ENCODE measurements at regions not wholly inside any gene's neighbourhood (a gene's known extent, or its start where the extent isn't known, plus 50 kb on each side); places are given as distances from the start of the nearest gene placed in this dataset.

- H3K36me3 ChIP-seq: no peaks in the 10 kb centered on the region
- intact Hi-C loops (cut with DNase I): no loop called here
- 42 to 57% (median 52%) methylated on average over 7 of the region's 7 CpGs for WGBS, 3 donors
- H3K4me3 ChIP-seq: no peak overlapping the region
- no peak overlapping the region for H3K27ac ChIP-seq
- no peaks in the 10 kb centered on the region for H3K27me3 ChIP-seq
- no peaks in the 10 kb centered on the region for H3K9me3 ChIP-seq
- H3K4me1 ChIP-seq (ENCODE audit: insufficient read depth): no peaks in the 10 kb centered on the region
- TF ChIP-seq EP300 (IDR thresholded peaks at IDR 0.05) (no peak), POLR2A (IDR thresholded peaks at IDR 0.05) (no peak), CTCF (IDR thresholded peaks at IDR 0.05) (no peak)
- DNase-seq: no peak
Measured at GRCh38 chr9:93813221-93814076, 141.7 kb downstream of the BARX1 start.

GRCh38 chr9:93812410-93812668, 142.8 kb downstream of the BARX1 start:
- intact Hi-C loops (cut with DNase I): no loop called here
- no peak for DNase-seq
- H3K36me3 ChIP-seq: no peaks in the 10 kb centered on the region
- no peak overlapping the region for H3K4me3 ChIP-seq
- TF ChIP-seq CTCF (IDR thresholded peaks at IDR 0.05) (no peak), POLR2A (IDR thresholded peaks at IDR 0.05) (no peak), EP300 (IDR thresholded peaks at IDR 0.05) (no peak)
- H3K9me3 ChIP-seq: no peaks in the 10 kb centered on the region
- no peaks in the 10 kb centered on the region for H3K27me3 ChIP-seq
- H3K4me1 ChIP-seq (ENCODE audit: insufficient read depth): no peaks in the 10 kb centered on the region
- 91 to 100% (median 100%) methylated on average over 1 of the region's 1 CpG for WGBS, 3 donors
- no peak overlapping the region for H3K27ac ChIP-seq

- DNase-seq: no peak
- no peaks in the 10 kb centered on the region for H3K4me1 ChIP-seq (ENCODE audit: insufficient read depth)
- H3K36me3 ChIP-seq: no peaks in the 10 kb centered on the region
- no peak overlapping the region for H3K27ac ChIP-seq
- no peak for TF ChIP-seq EP300 (IDR thresholded peaks at IDR 0.05)
- TF ChIP-seq POLR2A (IDR thresholded peaks at IDR 0.05): no peak
- no peak for TF ChIP-seq CTCF (IDR thresholded peaks at IDR 0.05)
- H3K27me3 ChIP-seq: no peaks in the 10 kb centered on the region
- no peaks in the 10 kb centered on the region for H3K9me3 ChIP-seq
- intact Hi-C loops (cut with DNase I): no loop called here
- H3K4me3 ChIP-seq: no peak overlapping the region
- WGBS, 3 donors: 22 to 25% (median 25%) methylated on average over 45 of the region's 45 CpGs
Measured at GRCh38 chr9:93810028-93810971, 144.9 kb downstream of the BARX1 start.

GRCh38 chr9:93809204-93809940, 145.8 kb downstream of the BARX1 start:
- no peaks in the 10 kb centered on the region for H3K36me3 ChIP-seq
- intact Hi-C loops (cut with DNase I): no loop called here
- H3K4me1 ChIP-seq (ENCODE audit: insufficient read depth): no peaks in the 10 kb centered on the region
- no peaks in the 10 kb centered on the region for H3K9me3 ChIP-seq
- no peaks in the 10 kb centered on the region for H3K27me3 ChIP-seq
- H3K27ac ChIP-seq: no peak overlapping the region
- no peak overlapping the region for H3K4me3 ChIP-seq
- WGBS, 3 donors: 86 to 90% (median 89%) methylated on average over 12 of the region's 12 CpGs
- no peak for DNase-seq
- no peak for TF ChIP-seq POLR2A (IDR thresholded peaks at IDR 0.05)
- TF ChIP-seq EP300 (IDR thresholded peaks at IDR 0.05): no peak
- TF ChIP-seq CTCF (IDR thresholded peaks at IDR 0.05): no peak

Data from ovary (tissue), 7 donors.